ENCODE measurements at regions not wholly inside any gene's neighbourhood (a gene's known extent, or its start where the extent isn't known, plus 50 kb on each side); places are given as distances from the start of the nearest gene placed in this dataset.

- Mint-ChIP-seq H3K36me3 (ENCODE audit: low read depth) (no peaks in the 10 kb centered on the region), H3K27me3 (ENCODE audit: low read depth) (no peaks in the 10 kb centered on the region), H3K4me1 (no peaks in the 10 kb centered on the region), H3K4me3 (no peak overlapping the region), H3K27ac (no peak overlapping the region), H3K9me3 (peaks cover 16% of the 10 kb centered on the region)
- TF ChIP-seq CTCF (IDR thresholded peaks at IDR 0.05; ENCODE audit: unreplicated experiment in 3 of 3) = no peak
These were observed 200.3 kb downstream of the ZNF621 start for GRCh38 chr3:40725031-40725430.

- Mint-ChIP-seq H3K4me3 (no peak overlapping the region), H3K9me3 (peaks cover 32% of the 10 kb centered on the region), H3K4me1 (no peaks in the 10 kb centered on the region), H3K27ac (no peak overlapping the region), H3K27me3 (ENCODE audit: low read depth) (no peaks in the 10 kb centered on the region), H3K36me3 (ENCODE audit: low read depth) (no peaks in the 10 kb centered on the region)
- TF ChIP-seq CTCF (IDR thresholded peaks at IDR 0.05; ENCODE audit: unreplicated experiment in 3 of 3) = no peak
These were observed 206.7 kb downstream of the ZNF621 start for GRCh38 chr3:40731445-40731844.

- H3K36me3 Mint-ChIP-seq (ENCODE audit: low read depth) = no peaks in the 10 kb centered on the region
- peaks cover 5% of the 10 kb centered on the region for H3K4me1 Mint-ChIP-seq
- peaks cover 4% of the 10 kb centered on the region for H3K9me3 Mint-ChIP-seq
- H3K27me3 Mint-ChIP-seq (ENCODE audit: low read depth) = no peaks in the 10 kb centered on the region
- TF ChIP-seq CTCF (IDR thresholded peaks at IDR 0.05; ENCODE audit: unreplicated experiment in 3 of 3) = no peak
- no peak overlapping the region for H3K27ac Mint-ChIP-seq
- no peak overlapping the region for H3K4me3 Mint-ChIP-seq
These were observed 212.2 kb downstream of the ZNF621 start for GRCh38 chr3:40736943-40737342.

GRCh38 chr3:40737343-40737742 is 212.6 kb downstream of the ZNF621 start:
- H3K4me3 Mint-ChIP-seq = no peak overlapping the region
- H3K27ac Mint-ChIP-seq = no peak overlapping the region
- no peaks in the 10 kb centered on the region for H3K36me3 Mint-ChIP-seq (ENCODE audit: low read depth)
- peaks cover 4% of the 10 kb centered on the region for H3K9me3 Mint-ChIP-seq
- TF ChIP-seq CTCF (IDR thresholded peaks at IDR 0.05; ENCODE audit: unreplicated experiment in 3 of 3) = no peak
- H3K4me1 Mint-ChIP-seq = peaks cover 7% of the 10 kb centered on the region
- no peaks in the 10 kb centered on the region for H3K27me3 Mint-ChIP-seq (ENCODE audit: low read depth)

- H3K27me3 Mint-ChIP-seq (ENCODE audit: low read depth) = no peaks in the 10 kb centered on the region
- TF ChIP-seq CTCF (IDR thresholded peaks at IDR 0.05; ENCODE audit: unreplicated experiment in 3 of 3) = no peak
- H3K4me1 Mint-ChIP-seq = peaks cover 16% of the 10 kb centered on the region
- H3K9me3 Mint-ChIP-seq = no peaks in the 10 kb centered on the region
- H3K4me3 Mint-ChIP-seq = no peak overlapping the region
- H3K27ac Mint-ChIP-seq = no peak overlapping the region
- H3K36me3 Mint-ChIP-seq (ENCODE audit: low read depth) = no peaks in the 10 kb centered on the region
These were observed 215.2 kb downstream of the ZNF621 start for GRCh38 chr3:40739971-40740370.

- H3K4me3 Mint-ChIP-seq = no peak overlapping the region
- H3K9me3 Mint-ChIP-seq = no peaks in the 10 kb centered on the region
These were observed 217.0 kb downstream of the ZNF621 start for GRCh38 chr3:40741729-40742128.

More at GRCh38 chr3:40741729-40742128, 217.0 kb downstream of the ZNF621 start:
- H3K27me3 Mint-ChIP-seq (ENCODE audit: low read depth) = peaks cover under 1% of the 10 kb centered on the region
- peak overlapping the region in 2 of 3 experiments; percentile 10 to 37 for H3K27ac Mint-ChIP-seq
- no peak for TF ChIP-seq CTCF (IDR thresholded peaks at IDR 0.05; ENCODE audit: unreplicated experiment in 3 of 3)
- H3K36me3 Mint-ChIP-seq (ENCODE audit: low read depth) = no peaks in the 10 kb centered on the region
- H3K4me1 Mint-ChIP-seq = peaks cover 21% of the 10 kb centered on the region
